ENCODE measurements at regions not wholly inside any gene's neighbourhood (a gene's known extent, or its start where the extent isn't known, plus 50 kb on each side); places are given as distances from the start of the nearest gene placed in this dataset.

GRCh38 chr18:67143028-67143427, 373.5 kb downstream of the DSEL start:
- no peaks in the 10 kb centered on the region for H3K27me3 ChIP-seq (ENCODE audit: insufficient read depth, low read length)
- H3K36me3 Mint-ChIP-seq, result no peaks in the 10 kb centered on the region
- H3K4me1 ChIP-seq (ENCODE audit: insufficient read depth, low read length), result no peaks in the 10 kb centered on the region
- no peak overlapping the region for H3K27ac ChIP-seq (ENCODE audit: low read depth, low read length)
- H3K27me3 Mint-ChIP-seq, result no peaks in the 10 kb centered on the region
- H3K9me3 ChIP-seq (ENCODE audit: control insufficient read depth in 1 of 2, low read length in 2 of 2), result no peaks in the 10 kb centered on the region
- no peak overlapping the region for H3K4me3 ChIP-seq (ENCODE audit: low read length in 2 of 2)
- CTCF ChIA-PET (ENCODE audit: partially characterized antibody), result no interaction called here
- H3K9me3 Mint-ChIP-seq, result peaks cover 0 to 2% (median 0%) of the 10 kb centered on the region in 8 donors
- H3K4me3 Mint-ChIP-seq, result no peak overlapping the region
- DNase-seq, result no peak
- POLR2A ChIA-PET (ENCODE audit: partially characterized antibody), result no interaction called here
- H3K36me3 ChIP-seq (ENCODE audit: insufficient read depth, low read length), result no peaks in the 10 kb centered on the region
- H3K27ac Mint-ChIP-seq, result no peak overlapping the region
- no peaks in the 10 kb centered on the region for H3K4me1 Mint-ChIP-seq
- intact Hi-C loops (cut with micrococcal nuclease), result no loop called here

GRCh38 chr18:67142604-67143003, 373.9 kb downstream of the DSEL start:
- no peaks in the 10 kb centered on the region for H3K4me1 ChIP-seq (ENCODE audit: insufficient read depth, low read length)
- H3K9me3 ChIP-seq (ENCODE audit: control insufficient read depth in 1 of 2, low read length in 2 of 2), result no peaks in the 10 kb centered on the region
- Mint-ChIP-seq H3K27ac (no peak overlapping the region), H3K4me1 (no peaks in the 10 kb centered on the region), H3K4me3 (no peak overlapping the region), H3K36me3 (no peaks in the 10 kb centered on the region), H3K27me3 (peaks cover 0 to 1% of the 10 kb centered on the region in 2 donors), H3K9me3 (peaks cover 0 to 2% (median 0%) of the 10 kb centered on the region in 8 donors)
- intact Hi-C loops (cut with micrococcal nuclease), result no loop called here
- ChIA-PET CTCF (ENCODE audit: partially characterized antibody) (no interaction called here), POLR2A (ENCODE audit: partially characterized antibody) (no interaction called here)
- H3K36me3 ChIP-seq (ENCODE audit: insufficient read depth, low read length), result no peaks in the 10 kb centered on the region
- DNase-seq, result no peak
- no peak overlapping the region for H3K4me3 ChIP-seq (ENCODE audit: low read length in 2 of 2)
- no peak overlapping the region for H3K27ac ChIP-seq (ENCODE audit: low read depth, low read length)
- H3K27me3 ChIP-seq (ENCODE audit: insufficient read depth, low read length), result no peaks in the 10 kb centered on the region

GRCh38 chr18:67140495-67140894, 376.0 kb downstream of the DSEL start:
- H3K4me1 Mint-ChIP-seq, result no peaks in the 10 kb centered on the region
- Histone ChIP-seq H3K27ac (ENCODE audit: low read depth, low read length) (no peak overlapping the region), H3K9me3 (ENCODE audit: control insufficient read depth in 1 of 2, low read length in 2 of 2) (no peaks in the 10 kb centered on the region), H3K27me3 (ENCODE audit: insufficient read depth, low read length) (no peaks in the 10 kb centered on the region), H3K36me3 (ENCODE audit: insufficient read depth, low read length) (no peaks in the 10 kb centered on the region), H3K4me1 (ENCODE audit: insufficient read depth, low read length) (no peaks in the 10 kb centered on the region), H3K4me3 (ENCODE audit: low read length in 2 of 2) (no peak overlapping the region)
- H3K4me3 Mint-ChIP-seq, result no peak overlapping the region
- no peak overlapping the region for H3K27ac Mint-ChIP-seq
- POLR2A ChIA-PET (ENCODE audit: partially characterized antibody), result no interaction called here
- H3K27me3 Mint-ChIP-seq, result peaks cover 0 to 2% of the 10 kb centered on the region in 2 donors
- no peak for DNase-seq
- H3K9me3 Mint-ChIP-seq, result no peaks in the 10 kb centered on the region
- H3K36me3 Mint-ChIP-seq, result no peaks in the 10 kb centered on the region
- CTCF ChIA-PET (ENCODE audit: partially characterized antibody), result no interaction called here
- intact Hi-C loops (cut with micrococcal nuclease), result no loop called here

- Mint-ChIP-seq H3K4me3 (no peak overlapping the region), H3K36me3 (no peaks in the 10 kb centered on the region), H3K4me1 (no peaks in the 10 kb centered on the region), H3K27me3 (peaks cover 0 to 2% of the 10 kb centered on the region in 2 donors), H3K27ac (no peak overlapping the region), H3K9me3 (no peaks in the 10 kb centered on the region)
- Histone ChIP-seq H3K4me3 (ENCODE audit: low read length in 2 of 2) (no peak overlapping the region), H3K9me3 (ENCODE audit: control insufficient read depth in 1 of 2, low read length in 2 of 2) (no peaks in the 10 kb centered on the region), H3K27ac (ENCODE audit: low read depth, low read length) (no peak overlapping the region), H3K4me1 (ENCODE audit: insufficient read depth, low read length) (no peaks in the 10 kb centered on the region), H3K36me3 (ENCODE audit: insufficient read depth, low read length) (no peaks in the 10 kb centered on the region), H3K27me3 (ENCODE audit: insufficient read depth, low read length) (no peaks in the 10 kb centered on the region)
- CTCF ChIA-PET (ENCODE audit: partially characterized antibody), result no interaction called here
- intact Hi-C loops (cut with micrococcal nuclease), result no loop called here
- POLR2A ChIA-PET (ENCODE audit: partially characterized antibody), result no interaction called here
- no peak for DNase-seq
These were observed 376.6 kb downstream of the DSEL start for GRCh38 chr18:67139899-67140298.

- no peaks in the 10 kb centered on the region for H3K4me1 ChIP-seq (ENCODE audit: insufficient read depth, low read length)
- DNase-seq, result no peak
- no peaks in the 10 kb centered on the region for H3K9me3 ChIP-seq (ENCODE audit: control insufficient read depth in 1 of 2, low read length in 2 of 2)
- H3K27ac ChIP-seq (ENCODE audit: low read depth, low read length), result no peak overlapping the region
- H3K27me3 ChIP-seq (ENCODE audit: insufficient read depth, low read length), result no peaks in the 10 kb centered on the region
- Mint-ChIP-seq H3K27ac (no peak overlapping the region), H3K4me1 (no peaks in the 10 kb centered on the region), H3K9me3 (no peaks in the 10 kb centered on the region), H3K27me3 (peaks cover 0 to 2% of the 10 kb centered on the region in 2 donors), H3K36me3 (no peaks in the 10 kb centered on the region), H3K4me3 (no peak overlapping the region)
- H3K36me3 ChIP-seq (ENCODE audit: insufficient read depth, low read length), result no peaks in the 10 kb centered on the region
- ChIA-PET POLR2A (ENCODE audit: partially characterized antibody) (no interaction called here), CTCF (ENCODE audit: partially characterized antibody) (no interaction called here)
- intact Hi-C loops (cut with micrococcal nuclease), result no loop called here
- no peak overlapping the region for H3K4me3 ChIP-seq (ENCODE audit: low read length in 2 of 2)
These were observed 380.5 kb downstream of the DSEL start for GRCh38 chr18:67135981-67136380.

- Mint-ChIP-seq H3K27ac (no peak overlapping the region), H3K36me3 (no peaks in the 10 kb centered on the region), H3K9me3 (no peaks in the 10 kb centered on the region), H3K27me3 (peaks cover 0 to 2% of the 10 kb centered on the region in 2 donors), H3K4me1 (no peaks in the 10 kb centered on the region), H3K4me3 (no peak overlapping the region)
- Histone ChIP-seq H3K27ac (ENCODE audit: low read depth, low read length) (no peak overlapping the region), H3K4me1 (ENCODE audit: insufficient read depth, low read length) (no peaks in the 10 kb centered on the region), H3K36me3 (ENCODE audit: insufficient read depth, low read length) (no peaks in the 10 kb centered on the region), H3K4me3 (ENCODE audit: low read length in 2 of 2) (no peak overlapping the region), H3K27me3 (ENCODE audit: insufficient read depth, low read length) (no peaks in the 10 kb centered on the region), H3K9me3 (ENCODE audit: control insufficient read depth in 1 of 2, low read length in 2 of 2) (no peaks in the 10 kb centered on the region)
- DNase-seq, result no peak
- POLR2A ChIA-PET (ENCODE audit: partially characterized antibody), result no interaction called here
- CTCF ChIA-PET (ENCODE audit: partially characterized antibody), result no interaction called here
- intact Hi-C loops (cut with micrococcal nuclease), result no loop called here
These were observed 381.6 kb downstream of the DSEL start for GRCh38 chr18:67134911-67135310.

- Histone ChIP-seq H3K36me3 (ENCODE audit: insufficient read depth, low read length) (no peaks in the 10 kb centered on the region), H3K27me3 (ENCODE audit: insufficient read depth, low read length) (no peaks in the 10 kb centered on the region), H3K4me1 (ENCODE audit: insufficient read depth, low read length) (no peaks in the 10 kb centered on the region), H3K4me3 (ENCODE audit: low read length in 2 of 2) (no peak overlapping the region), H3K27ac (ENCODE audit: low read depth, low read length) (no peak overlapping the region), H3K9me3 (ENCODE audit: control insufficient read depth in 1 of 2, low read length in 2 of 2) (no peaks in the 10 kb centered on the region)
- H3K4me3 Mint-ChIP-seq, result no peak overlapping the region
- ChIA-PET POLR2A (ENCODE audit: partially characterized antibody) (no interaction called here), CTCF (ENCODE audit: partially characterized antibody) (no interaction called here)
- no peaks in the 10 kb centered on the region for H3K36me3 Mint-ChIP-seq
- no peak for DNase-seq
- H3K27me3 Mint-ChIP-seq, result peaks cover 0 to 2% of the 10 kb centered on the region in 2 donors
- H3K27ac Mint-ChIP-seq, result no peak overlapping the region
- peaks cover 0 to 2% (median 0%) of the 10 kb centered on the region in 8 donors for H3K9me3 Mint-ChIP-seq
- intact Hi-C loops (cut with micrococcal nuclease), result no loop called here
- H3K4me1 Mint-ChIP-seq, result no peaks in the 10 kb centered on the region
These were observed 382.9 kb downstream of the DSEL start for GRCh38 chr18:67133669-67134068.

GRCh38 chr18:67132919-67133318, 383.6 kb downstream of the DSEL start:
- intact Hi-C loops (cut with micrococcal nuclease), result no loop called here
- Histone ChIP-seq H3K27me3 (ENCODE audit: insufficient read depth, low read length) (no peaks in the 10 kb centered on the region), H3K4me3 (ENCODE audit: low read length in 2 of 2) (no peak overlapping the region), H3K27ac (ENCODE audit: low read depth, low read length) (no peak overlapping the region), H3K4me1 (ENCODE audit: insufficient read depth, low read length) (no peaks in the 10 kb centered on the region), H3K9me3 (ENCODE audit: control insufficient read depth in 1 of 2, low read length in 2 of 2) (no peaks in the 10 kb centered on the region), H3K36me3 (ENCODE audit: insufficient read depth, low read length) (no peaks in the 10 kb centered on the region)
- ChIA-PET POLR2A (ENCODE audit: partially characterized antibody) (no interaction called here), CTCF (ENCODE audit: partially characterized antibody) (no interaction called here)
- Mint-ChIP-seq H3K27ac (no peak overlapping the region), H3K9me3 (peaks cover 0 to 4% (median 0%) of the 10 kb centered on the region in 8 donors), H3K36me3 (no peaks in the 10 kb centered on the region), H3K4me1 (no peaks in the 10 kb centered on the region), H3K27me3 (peaks cover 0 to 2% of the 10 kb centered on the region in 2 donors), H3K4me3 (no peak overlapping the region)
- no peak for DNase-seq
